GM08714 (cell line): ENCODE measurements at regions not wholly inside any gene's neighbourhood (a gene's known extent, or its start where the extent isn't known, plus 50 kb on each side); places are given as distances from the start of the nearest gene placed in this dataset.
A peak's percentile ranks its signal among the peaks of the same experiment; 100 is the strongest.

Source experiments
- H3K4me3 ChIP-seq: fragments of 200-500 bp; sonication (Bioruptor generic); 2 replicates; pipeline ENCODE4 v1.5.1; 2014; ENCODE audit warnings: mild to moderate bottlenecking, low read length, inconsistent platforms
- ZNF274 ChIP-seq: IDR thresholded peaks from 2 replicates; pipeline ENCODE4 v1.6.1; 2012; ENCODE audit warnings: mild to moderate bottlenecking, low read depth, low read length

GRCh38 chr12:77345336-77345735 is 280.0 kb upstream of the E2F7 start:
- no peak for TF ChIP-seq ZNF274
- H3K4me3 ChIP-seq = no peak overlapping the region

DNA sequence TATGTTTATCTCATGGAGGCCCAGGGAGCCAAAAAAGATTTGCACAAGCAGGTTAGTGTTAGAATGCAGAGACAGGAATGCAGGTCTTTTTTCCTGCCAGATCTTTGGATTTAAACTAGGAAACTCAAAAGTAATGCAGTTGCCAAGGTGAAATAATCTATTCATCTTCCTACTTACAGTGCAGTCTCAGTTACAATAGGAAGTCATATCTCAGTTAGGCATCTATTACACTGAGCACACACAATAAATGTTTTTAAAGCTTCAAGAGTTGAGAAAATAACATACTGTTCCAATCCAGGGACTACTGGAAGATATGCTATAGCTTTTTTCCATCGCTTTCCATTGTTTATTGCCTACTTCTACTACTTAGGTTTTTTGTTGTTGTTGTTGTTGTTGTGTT is 279.3 kb upstream of the E2F7 start:
- no peak for TF ChIP-seq ZNF274
- H3K4me3 ChIP-seq = no peak overlapping the region

DNA sequence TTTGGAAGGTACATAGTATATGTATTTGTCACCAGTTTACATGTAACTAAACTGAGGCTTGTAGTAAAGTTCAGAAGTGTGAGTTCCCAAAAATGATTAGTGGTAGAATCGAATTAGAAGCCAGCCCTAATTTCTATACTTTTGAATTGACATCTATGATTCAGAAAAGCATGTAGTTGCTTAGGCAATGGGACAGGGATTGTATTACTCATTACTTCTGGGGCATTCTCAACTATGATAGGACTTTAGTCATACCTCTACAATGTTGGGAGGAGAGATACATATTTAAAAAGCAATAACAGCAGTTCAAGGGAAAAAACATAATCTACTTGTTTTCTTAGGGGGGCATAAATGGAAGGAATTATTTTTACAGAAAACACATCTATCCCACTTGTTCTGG is 277.9 kb upstream of the E2F7 start:
- TF ChIP-seq ZNF274 = no peak
- no peak overlapping the region for H3K4me3 ChIP-seq

GRCh38 chr12:77342253-77342652 is 276.9 kb upstream of the E2F7 start:
- no peak overlapping the region for H3K4me3 ChIP-seq
- no peak for TF ChIP-seq ZNF274

DNA sequence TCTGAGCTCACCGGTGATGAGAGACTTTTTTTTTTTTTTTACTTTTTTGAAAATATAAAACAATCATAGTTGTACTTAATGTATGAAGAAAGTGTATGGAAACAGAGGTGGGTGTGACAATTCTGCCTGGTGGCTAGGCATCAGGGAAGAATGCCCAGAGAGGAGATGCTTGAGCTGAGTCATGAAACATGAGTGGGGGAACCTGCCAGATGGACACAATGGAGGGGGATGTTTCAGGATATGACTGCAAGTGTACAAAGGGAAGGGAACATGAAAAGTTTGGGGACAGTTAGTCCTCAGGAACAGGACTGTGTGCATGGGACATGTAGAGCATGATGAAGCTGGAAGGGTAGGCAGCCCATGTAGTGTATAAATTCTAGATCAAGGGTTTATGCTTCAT is 274.2 kb upstream of the E2F7 start:
- TF ChIP-seq ZNF274 = no peak
- H3K4me3 ChIP-seq = no peak overlapping the region

- TF ChIP-seq ZNF274 = no peak
- H3K4me3 ChIP-seq = no peak overlapping the region
These were observed 272.0 kb upstream of the E2F7 start for GRCh38 chr12:77337362-77337761.

DNA sequence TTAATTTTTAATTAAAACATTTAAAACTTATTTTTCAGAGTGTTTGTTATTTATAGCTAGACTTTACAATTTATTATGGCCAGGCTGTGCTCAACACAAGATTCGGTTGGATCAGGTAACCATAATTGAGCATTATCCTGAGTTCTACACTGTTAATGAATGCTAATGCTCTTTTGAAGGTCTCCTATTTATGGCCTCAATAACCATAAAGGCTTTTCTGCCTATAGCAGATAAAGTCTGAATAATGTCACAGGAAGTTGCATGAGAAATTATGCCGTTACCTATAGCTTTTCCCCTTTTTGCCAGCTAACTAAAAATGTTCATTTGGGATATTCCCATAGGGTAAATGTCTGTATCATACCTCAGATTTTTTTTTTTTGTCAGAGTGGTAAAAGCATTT is 269.4 kb upstream of the E2F7 start:
- TF ChIP-seq ZNF274 = no peak
- H3K4me3 ChIP-seq = no peak overlapping the region

DNA sequence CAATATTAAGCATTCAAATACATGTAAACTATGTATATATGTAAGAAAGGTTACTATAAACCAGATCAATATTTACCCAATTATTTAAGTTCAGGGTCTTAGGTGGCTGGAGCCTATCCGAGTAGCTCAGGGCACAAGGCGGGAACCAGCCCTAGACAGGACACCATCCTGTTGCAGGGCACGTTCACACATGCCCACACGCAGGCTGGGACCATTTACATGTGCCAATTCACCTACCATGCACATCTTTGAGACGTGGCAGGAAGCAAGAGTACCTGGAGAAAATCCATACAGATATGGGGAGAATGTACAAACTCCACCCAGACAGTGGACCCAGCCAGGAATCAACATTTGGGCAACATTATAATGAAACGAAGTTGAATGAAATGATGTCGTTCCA is 263.0 kb upstream of the E2F7 start:
- H3K4me3 ChIP-seq = no peak overlapping the region

GRCh38 chr12:77325511-77326236 is 260.3 kb upstream of the E2F7 start:
- no peak for TF ChIP-seq ZNF274
- H3K4me3 ChIP-seq = peak overlapping the region; percentile 46; the same call in 1 of the 2 replicates

More for the DNA sequence above, 263.0 kb upstream of the E2F7 start:
- no peak for TF ChIP-seq ZNF274

DNA sequence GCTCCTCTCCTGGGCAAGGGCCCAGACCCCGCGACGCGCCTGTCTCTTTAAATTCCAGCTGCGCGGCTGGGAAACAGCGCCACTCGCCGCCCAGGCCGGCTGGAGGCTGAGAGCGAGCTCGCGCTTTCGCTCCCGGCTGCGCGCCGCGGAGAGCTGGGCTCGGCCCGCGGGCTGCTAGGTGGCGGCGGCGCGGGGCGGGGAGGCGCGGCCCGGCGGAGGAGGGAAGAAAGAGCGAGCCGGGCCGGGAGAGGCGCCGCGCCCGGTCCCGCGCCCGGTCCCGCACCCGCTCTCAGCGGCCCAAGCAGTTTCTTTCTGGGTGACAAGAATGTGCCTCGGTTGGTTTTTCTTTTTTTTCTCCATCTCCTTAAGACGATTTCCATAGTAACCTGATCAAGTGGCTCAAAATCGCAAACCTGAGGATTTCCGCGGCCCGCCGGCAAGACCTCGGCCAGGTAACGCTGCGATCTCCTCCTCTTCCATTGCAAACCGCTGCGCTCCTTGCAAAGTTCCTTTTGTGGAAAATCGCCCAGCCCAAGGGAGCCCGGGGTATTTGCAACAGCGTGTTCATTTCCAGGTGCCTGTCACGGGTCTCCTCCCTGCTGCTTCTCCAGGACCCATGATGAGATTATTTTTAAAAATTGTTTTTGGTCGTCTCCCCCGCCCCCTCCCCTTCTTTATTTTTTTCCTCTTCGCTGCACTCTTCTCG is 259.5 kb upstream of the E2F7 start:
- no peak for TF ChIP-seq ZNF274
- H3K4me3 ChIP-seq = peak overlapping the region; percentile 46; the same call in 1 of the 2 replicates

- H3K4me3 ChIP-seq = peak overlapping the region; percentile 17; the same call in 1 of the 2 replicates
- no peak for TF ChIP-seq ZNF274
These were observed 259.0 kb upstream of the E2F7 start for GRCh38 chr12:77324416-77324762.

DNA sequence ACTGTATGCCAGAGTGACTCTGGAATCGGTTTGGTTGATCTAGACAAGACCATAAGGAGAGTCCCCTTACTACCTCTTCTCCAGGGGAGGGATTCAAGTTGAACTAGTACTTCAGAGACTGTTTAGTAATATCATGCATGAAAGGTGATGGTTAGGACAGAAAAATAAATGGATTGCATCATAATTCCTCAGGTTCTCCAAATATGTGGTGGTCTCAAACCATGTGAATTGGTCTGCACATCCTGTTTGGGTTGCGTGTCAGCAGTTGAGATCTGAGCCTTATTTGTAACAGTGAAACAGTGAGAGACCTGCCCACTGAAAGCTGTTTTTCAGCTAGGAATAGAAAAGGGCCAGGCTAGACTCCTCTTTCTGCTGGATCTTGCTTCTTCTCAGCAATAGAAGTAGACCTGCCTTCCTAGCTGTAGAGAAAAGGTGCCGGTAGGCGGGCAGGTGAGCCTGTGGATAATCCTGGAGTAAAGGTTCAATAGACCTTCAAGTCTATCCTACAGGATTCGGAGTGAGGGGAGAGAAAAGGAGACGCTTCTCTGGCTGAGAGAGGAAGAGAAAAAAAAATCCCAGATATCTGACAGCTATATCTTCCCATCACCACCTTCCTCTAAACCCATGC is 258.5 kb upstream of the E2F7 start:
- H3K4me3 ChIP-seq = no peak overlapping the region
- TF ChIP-seq ZNF274 = no peak

- TF ChIP-seq ZNF274 = no peak
These were observed 253.8 kb upstream of the E2F7 start for GRCh38 chr12:77319166-77319565.

DNA sequence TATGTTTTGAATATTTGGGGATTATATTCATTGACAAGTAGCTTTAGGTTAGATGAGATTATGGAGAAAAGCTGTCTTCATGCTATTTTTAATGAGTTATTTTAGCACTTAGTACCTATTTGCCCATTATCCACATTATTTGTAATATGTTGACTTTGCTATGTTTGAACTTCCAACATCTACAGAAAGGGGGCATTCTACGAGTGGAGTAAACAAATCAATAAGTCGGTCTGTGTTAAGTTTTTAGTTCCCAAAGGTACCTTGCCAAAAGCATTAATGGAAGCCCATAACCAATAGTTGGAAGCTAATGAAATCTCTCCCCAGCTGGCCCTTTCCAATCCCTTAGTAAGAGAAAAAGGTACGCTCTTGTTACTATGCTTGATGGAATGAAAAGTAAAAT is 250.0 kb upstream of the E2F7 start:
- H3K4me3 ChIP-seq = no peak overlapping the region
- no peak for TF ChIP-seq ZNF274

More at GRCh38 chr12:77319166-77319565, 253.8 kb upstream of the E2F7 start:
- H3K4me3 ChIP-seq = no peak overlapping the region

DNA sequence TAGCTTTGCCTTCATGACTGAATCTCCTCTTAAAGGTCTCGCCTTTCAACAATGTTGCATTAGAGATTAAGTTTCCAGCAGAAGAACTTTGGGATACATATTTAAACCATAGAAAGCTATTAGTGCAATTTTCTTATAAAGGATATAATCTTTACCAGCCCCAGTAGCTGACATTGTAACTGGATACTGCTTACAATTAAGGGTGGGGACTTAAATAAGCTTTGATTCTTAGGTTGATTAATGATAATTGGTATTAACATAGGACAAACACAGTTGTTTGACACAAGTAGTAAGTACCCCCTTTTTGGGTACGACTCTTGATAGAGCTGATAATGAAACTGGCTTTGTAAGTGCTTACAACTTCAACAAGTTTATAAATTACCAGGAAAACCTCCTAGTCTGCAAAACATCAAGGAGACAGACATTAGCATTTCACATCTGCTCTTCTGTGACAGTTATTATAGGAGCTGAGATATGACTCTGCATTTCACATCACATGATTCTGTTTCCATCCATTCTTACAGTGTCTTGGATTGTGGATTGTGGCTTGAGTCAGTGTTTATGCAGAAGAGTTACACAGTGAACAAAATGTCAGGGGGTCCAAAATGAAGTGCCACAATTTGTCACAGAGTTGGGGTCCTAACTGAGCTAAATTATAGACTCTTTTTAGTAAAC is 249.1 kb upstream of the E2F7 start:
- H3K4me3 ChIP-seq = no peak overlapping the region
- TF ChIP-seq ZNF274 = no peak

DNA sequence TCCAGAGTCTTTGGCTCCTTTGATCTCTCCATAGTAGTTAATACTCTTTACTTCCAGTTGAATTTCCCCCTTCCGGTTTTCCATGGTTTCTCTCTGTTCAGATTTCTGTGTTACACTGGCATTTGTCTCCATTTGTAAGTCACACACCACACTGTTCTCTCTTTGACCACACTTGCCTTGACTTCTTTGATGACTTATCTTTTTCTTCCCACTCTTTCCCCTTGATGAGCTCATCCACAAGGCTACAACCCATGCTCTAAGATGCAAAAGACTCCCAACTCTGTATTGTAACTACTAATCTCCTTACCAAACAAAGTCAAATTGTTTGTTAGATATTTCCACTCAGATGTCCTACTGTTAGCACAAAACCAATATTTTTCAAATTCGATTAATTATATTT is 242.7 kb upstream of the E2F7 start:
- TF ChIP-seq ZNF274 = no peak
- no peak overlapping the region for H3K4me3 ChIP-seq
